ENCODE measurements at regions not wholly inside any gene's neighbourhood (a gene's known extent, or its start where the extent isn't known, plus 50 kb on each side); places are given as distances from the start of the nearest gene placed in this dataset.
"Not testable (repeated sequence)": the region's sequence is repeated elsewhere in the genome, so short reads cannot be mapped to it uniquely, and the experiment has no call there.

DNA sequence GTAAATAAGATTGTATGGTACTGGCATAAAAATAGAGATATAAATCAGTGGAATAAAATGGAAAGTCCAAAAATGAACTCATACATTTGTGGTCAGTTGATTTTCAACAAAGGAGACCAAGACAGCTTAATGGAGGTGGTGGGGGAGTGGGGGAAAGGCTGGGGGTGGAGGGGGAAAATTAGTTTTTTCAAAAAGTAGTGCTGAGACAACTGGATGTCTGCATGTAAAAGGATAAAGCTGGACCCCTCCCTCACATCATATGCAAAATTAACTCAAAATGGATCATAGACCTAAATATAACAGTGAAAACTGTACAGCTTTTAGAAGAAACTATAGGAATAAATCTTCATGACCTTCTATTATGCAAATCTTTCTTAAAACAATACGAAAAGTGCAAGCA, 107.0 kb downstream of the HMHB1 start:
- TF ChIP-seq, protein P1, sequence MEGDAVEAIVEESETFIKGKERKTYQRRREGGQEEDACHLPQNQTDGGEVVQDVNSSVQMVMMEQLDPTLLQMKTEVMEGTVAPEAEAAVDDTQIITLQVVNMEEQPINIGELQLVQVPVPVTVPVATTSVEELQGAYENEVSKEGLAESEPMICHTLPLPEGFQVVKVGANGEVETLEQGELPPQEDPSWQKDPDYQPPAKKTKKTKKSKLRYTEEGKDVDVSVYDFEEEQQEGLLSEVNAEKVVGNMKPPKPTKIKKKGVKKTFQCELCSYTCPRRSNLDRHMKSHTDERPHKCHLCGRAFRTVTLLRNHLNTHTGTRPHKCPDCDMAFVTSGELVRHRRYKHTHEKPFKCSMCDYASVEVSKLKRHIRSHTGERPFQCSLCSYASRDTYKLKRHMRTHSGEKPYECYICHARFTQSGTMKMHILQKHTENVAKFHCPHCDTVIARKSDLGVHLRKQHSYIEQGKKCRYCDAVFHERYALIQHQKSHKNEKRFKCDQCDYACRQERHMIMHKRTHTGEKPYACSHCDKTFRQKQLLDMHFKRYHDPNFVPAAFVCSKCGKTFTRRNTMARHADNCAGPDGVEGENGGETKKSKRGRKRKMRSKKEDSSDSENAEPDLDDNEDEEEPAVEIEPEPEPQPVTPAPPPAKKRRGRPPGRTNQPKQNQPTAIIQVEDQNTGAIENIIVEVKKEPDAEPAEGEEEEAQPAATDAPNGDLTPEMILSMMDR (IDR thresholded peaks at IDR 0.05; ENCODE audit: low read depth, low read length, missing control alignments): no peak
- DNase-seq (ENCODE audit: low read depth): no peak
- no peak overlapping the region for H3K4me3 ChIP-seq (ENCODE audit: low read depth, low read length)

DNA sequence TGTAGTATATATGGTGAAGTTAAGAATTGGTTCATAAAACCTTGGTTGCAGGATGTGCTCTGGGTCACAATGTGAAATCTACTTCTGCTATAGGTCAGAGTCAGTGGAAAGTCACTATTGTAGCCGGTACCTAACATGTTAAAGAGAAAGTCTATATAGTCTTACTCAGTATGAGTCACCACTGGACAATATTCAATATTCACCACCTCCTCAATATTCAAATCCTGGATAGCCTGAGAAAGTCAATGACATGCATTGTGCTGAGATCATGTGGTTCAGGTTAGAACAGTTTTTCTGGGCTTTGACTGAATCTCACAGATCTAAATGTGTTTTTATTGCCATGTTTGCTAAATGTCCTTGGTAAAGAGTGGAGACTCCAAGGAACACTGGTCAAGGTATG, 108.8 kb downstream of the HMHB1 start:
- no peak overlapping the region for H3K4me3 ChIP-seq (ENCODE audit: low read depth, low read length)
- DNase-seq (ENCODE audit: low read depth): no peak
- TF ChIP-seq, protein P1 (IDR thresholded peaks at IDR 0.05; ENCODE audit: low read depth, low read length, missing control alignments): no peak

DNA sequence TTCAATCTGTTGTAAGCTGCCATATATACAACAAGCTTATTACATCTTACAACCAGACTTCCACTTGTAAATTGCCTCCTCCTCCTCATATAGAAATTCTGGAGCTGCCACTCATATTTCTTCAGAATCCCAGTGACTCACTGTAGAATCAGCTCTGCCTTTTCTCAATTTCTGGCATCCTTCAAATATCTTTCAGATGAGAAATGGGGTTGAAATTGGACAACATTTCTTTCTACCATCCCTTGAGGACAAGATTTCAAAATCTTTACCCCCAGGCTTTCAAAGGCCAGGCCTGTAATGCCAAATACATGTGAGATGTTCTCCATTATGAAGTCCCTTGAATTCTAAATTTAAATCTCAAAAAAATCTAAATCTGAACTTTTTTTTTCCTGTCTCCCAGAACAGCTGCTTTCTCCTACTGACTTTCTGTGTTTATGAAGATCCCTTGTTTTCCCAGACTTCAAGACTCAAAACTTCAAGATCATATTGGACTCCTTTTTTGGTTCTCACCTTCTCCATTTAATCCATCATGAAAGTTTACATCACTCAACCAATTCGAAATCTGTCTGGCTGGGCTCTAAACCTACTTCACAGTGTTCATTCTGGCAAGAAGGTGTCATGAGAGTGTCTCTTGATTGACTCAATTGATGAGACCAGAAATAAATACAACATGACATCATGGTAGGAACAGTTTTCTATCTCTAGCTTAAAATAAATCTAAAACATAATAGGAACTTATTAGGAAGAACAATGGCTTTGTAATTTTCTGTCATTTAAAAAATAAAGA, 109.8 kb downstream of the HMHB1 start:
- H3K4me3 ChIP-seq (ENCODE audit: low read depth, low read length): no peak overlapping the region
- TF ChIP-seq, protein P1 (IDR thresholded peaks at IDR 0.05; ENCODE audit: low read depth, low read length, missing control alignments): no peak
- no peak for DNase-seq (ENCODE audit: low read depth)

DNA sequence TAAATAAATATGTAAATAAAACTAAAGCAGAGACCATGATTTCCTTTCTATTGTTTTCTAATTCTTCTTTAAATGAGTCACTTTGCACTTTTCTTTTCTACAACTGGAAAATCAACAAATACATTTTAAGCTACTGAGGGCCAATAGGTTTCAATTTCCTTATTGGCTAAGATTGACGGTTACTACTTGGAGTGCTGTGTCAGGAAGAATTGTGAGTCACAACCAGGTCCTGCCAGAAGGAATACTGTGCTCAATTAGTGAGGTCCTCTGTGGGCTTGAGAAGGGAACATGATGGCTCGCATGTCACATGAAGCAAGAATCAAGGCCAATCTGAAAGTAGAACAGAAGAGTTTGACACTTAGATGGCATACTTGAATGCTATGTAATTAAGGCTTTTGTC, 110.8 kb downstream of the HMHB1 start:
- H3K4me3 ChIP-seq (ENCODE audit: low read depth, low read length): no peak overlapping the region
- DNase-seq (ENCODE audit: low read depth): no peak
- TF ChIP-seq, protein P1 (IDR thresholded peaks at IDR 0.05; ENCODE audit: low read depth, low read length, missing control alignments): no peak

DNA sequence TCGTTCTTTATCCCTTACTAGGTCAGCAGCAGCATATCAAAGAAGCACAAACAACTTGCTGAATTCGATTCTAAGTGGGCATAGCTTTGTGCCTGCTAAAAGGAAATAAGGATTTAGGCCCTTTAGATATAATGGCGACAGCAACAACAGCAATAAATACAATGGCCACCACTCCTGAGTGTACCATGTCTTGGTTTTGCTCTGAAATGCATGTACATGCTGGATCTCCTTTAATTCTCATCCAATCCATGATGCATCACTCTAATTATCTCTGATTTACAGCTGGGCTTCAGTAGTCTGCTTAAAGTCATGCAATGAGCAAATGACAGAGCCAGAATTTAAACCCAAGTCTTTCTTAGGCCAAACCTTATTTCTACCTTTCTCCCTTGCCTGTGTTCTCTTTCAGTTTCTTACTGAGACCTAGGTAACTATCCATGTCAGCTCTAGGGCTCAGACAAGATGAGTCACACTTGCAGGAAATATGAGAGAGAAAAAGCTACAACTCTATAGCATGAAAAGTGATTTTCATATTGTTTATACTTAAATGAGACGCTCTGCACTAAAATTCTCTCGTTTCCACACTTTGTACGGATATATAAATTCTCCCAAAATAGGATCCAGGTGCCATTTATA, 111.8 kb downstream of the HMHB1 start:
- TF ChIP-seq, protein P1 (IDR thresholded peaks at IDR 0.05; ENCODE audit: low read depth, low read length, missing control alignments): no peak
- no peak for DNase-seq (ENCODE audit: low read depth)
- H3K4me3 ChIP-seq (ENCODE audit: low read depth, low read length): no peak overlapping the region

DNA sequence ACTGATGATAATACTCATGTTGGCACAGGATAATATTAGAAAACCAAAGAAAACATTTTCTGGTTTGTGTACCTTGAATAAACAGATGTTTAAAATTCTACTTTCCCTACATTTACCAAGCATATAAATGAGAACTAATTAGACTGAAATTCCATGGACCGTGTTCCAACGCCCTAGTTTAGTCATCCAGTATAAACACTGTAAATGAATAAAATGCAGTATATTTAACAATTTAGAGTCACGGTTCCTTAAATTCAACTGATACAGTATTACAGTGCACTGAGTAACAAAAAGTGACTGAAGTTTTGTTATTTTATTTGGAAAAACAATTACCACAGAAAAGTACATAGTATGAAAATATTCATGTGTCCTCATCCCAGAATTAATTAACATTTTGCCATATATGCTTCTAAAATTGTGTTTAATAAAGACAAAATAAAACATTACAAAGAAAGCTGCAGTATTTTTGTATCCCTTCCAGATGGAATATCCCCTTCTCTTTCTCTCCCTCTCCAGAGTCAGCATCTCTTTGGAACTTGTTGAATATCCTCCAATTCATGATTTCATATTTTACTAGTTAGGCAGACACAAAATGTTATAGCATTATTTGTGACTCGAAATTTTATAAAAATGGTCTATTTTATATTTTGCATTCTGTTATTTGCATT, 112.5 kb downstream of the HMHB1 start:
- TF ChIP-seq, protein P1 (IDR thresholded peaks at IDR 0.05; ENCODE audit: low read depth, low read length, missing control alignments): no peak
- no peak overlapping the region for H3K4me3 ChIP-seq (ENCODE audit: low read depth, low read length)
- no peak for DNase-seq (ENCODE audit: low read depth)

DNA sequence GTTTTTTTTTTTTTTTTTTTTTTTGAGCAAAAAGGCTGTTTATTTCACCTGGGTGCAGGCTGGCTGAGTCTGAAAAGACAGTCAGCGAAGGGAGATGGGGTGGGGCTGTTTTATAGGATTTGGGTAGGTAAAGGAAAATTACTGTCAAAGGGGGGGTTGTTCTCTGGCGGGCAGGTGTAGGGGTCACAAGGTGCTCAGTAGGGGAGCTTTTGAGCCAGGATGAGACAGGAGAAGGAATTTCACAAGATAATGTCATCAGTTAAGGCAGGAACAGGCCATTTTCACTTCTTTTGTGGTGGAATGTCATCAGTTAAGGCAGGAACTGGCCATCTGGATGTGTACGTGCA, 113.0 kb downstream of the HMHB1 start:
- not testable (repeated sequence) for DNase-seq (ENCODE audit: low read depth); H3K4me3 ChIP-seq (ENCODE audit: low read depth, low read length)
